Coronary artery (tissue), 2 donors: ENCODE measurements at regions not wholly inside any gene's neighbourhood (a gene's known extent, or its start where the extent isn't known, plus 50 kb on each side); places are given as distances from the start of the nearest gene placed in this dataset.

Experiments used
- DNase-seq: peaks from one replicate; pipeline ENCODE4 v3.0.0-alpha.2; 2017; ENCODE audit warnings: low spot score
- H3K27ac ChIP-seq, 2 donors: fragments of 200-600 bp; sonication (generic); one replicate each; pipeline ENCODE4 v1.5.1; 2016 to 2019
- H3K4me3 ChIP-seq: fragments of 200-600 bp; sonication (generic); 2 replicates; pipeline ENCODE4 v1.5.1; 2016; ENCODE audit warnings: mild to moderate bottlenecking, moderate library complexity
- CTCF ChIP-seq: fragments of 200-600 bp; sonication (generic); IDR thresholded peaks from one replicate; pipeline ENCODE4 v1.5.1; 2019; ENCODE audit warnings: antibody characterized with exemption

GRCh38 chr6:165844801-165845364, 181.8 kb upstream of the PDE10A start:
- Histone ChIP-seq H3K27ac (no peak overlapping the region), H3K4me3 (no peak overlapping the region)
- no peak for TF ChIP-seq CTCF
- DNase-seq, result no peak

GRCh38 chr6:165844232-165844631, 181.2 kb upstream of the PDE10A start:
- no peak overlapping the region for H3K27ac ChIP-seq
- no peak overlapping the region for H3K4me3 ChIP-seq
- no peak for TF ChIP-seq CTCF
- DNase-seq, result no peak

GRCh38 chr6:165843568-165844113, 180.6 kb upstream of the PDE10A start:
- no peak overlapping the region for H3K27ac ChIP-seq
- DNase-seq, result no peak
- H3K4me3 ChIP-seq, result no peak overlapping the region
- TF ChIP-seq CTCF, result no peak

- no peak for DNase-seq
- no peak overlapping the region for H3K4me3 ChIP-seq
- no peak for TF ChIP-seq CTCF
- no peak overlapping the region for H3K27ac ChIP-seq
These were observed 180.1 kb upstream of the PDE10A start for GRCh38 chr6:165843121-165843520.

GRCh38 chr6:165842281-165842936, 179.4 kb upstream of the PDE10A start:
- DNase-seq, result no peak
- H3K27ac ChIP-seq, result no peak overlapping the region
- no peak overlapping the region for H3K4me3 ChIP-seq
- TF ChIP-seq CTCF, result no peak

- no peak for TF ChIP-seq CTCF
- Histone ChIP-seq H3K4me3 (no peak overlapping the region), H3K27ac (no peak overlapping the region)
- no peak for DNase-seq
These were observed 178.1 kb upstream of the PDE10A start for GRCh38 chr6:165841153-165841558.
